K562 (cell line): ENCODE measurements at regions not wholly inside any gene's neighbourhood (a gene's known extent, or its start where the extent isn't known, plus 50 kb on each side); places are given as distances from the start of the nearest gene placed in this dataset.

Experiments
- ATAC-seq: fragments of 200-7000 bp; cut with Tn5 transposase; 3 replicates; pipeline ENCODE4 v1.9.1; 2020; ENCODE audit warnings: moderate library complexity
- BruUV-seq: library from RNA; stranded (reverse); fragments of 400-500 nt; replicated peaks from 2 replicates; lab custom pipeline; 2021; lab: Mats Ljungman, UMichigan
- CTCF ChIA-PET: fragments of 300-600 bp; formaldehyde crosslinking; extraction: SDS; loops from one replicate; lab custom pipeline; 2021; ENCODE audit warnings: low intra/inter-chr PET ratio; lab: Yijun Ruan, JAX
- POLR2A ChIA-PET: fragments of 300-600, 350-650 bp; sonication (Branson Sonifier 250); formaldehyde crosslinking; extraction: SDS; loops from one replicate; lab custom pipeline; 2021; ENCODE audit warnings: antibody characterized with exemption, inconsistent platforms; lab: Yijun Ruan, JAX
- DNase-seq, 4 experiments: peaks; one replicate each; pipeline versions ENCODE4 v3.0.0 to v3.0.0-alpha.2; 2011 to 2018; ENCODE audit warnings: low spot score in 3 of 4, mixed read lengths in 3 of 4; ENCODE audit errors: extremely low read depth in 1 of 4
- FAIRE-seq: peaks from 2 replicates; lab custom pipeline; 2011; peaks lifted over from hg19 to GRCh38; lab: Jason Lieb, UNC
- H2AFZ ChIP-seq: 2 replicates; pipeline ENCODE4 v1.6.0; 2011; ENCODE audit warnings: low read depth, low read length, control low read depth, inconsistent platforms
- H3K27ac ChIP-seq: fragments of 200-600 bp; 3 replicates; pipeline ENCODE4 v1.8.0; 2011; ENCODE audit warnings: low read depth, mild to moderate bottlenecking, control low read depth, inconsistent platforms, low read length, moderate library complexity, mixed read lengths; ENCODE audit errors: extremely low read depth
- H3K27me3 ChIP-seq, 2 experiments: fragments of 300-600 bp in 1 of 2; 2 replicates in 1 of 2; 3 replicates in 1 of 2; pipeline versions ENCODE4 v1.6.0 to v1.8.0; 2011; ENCODE audit warnings: inconsistent platforms in 2 of 2, low read length in 2 of 2, mild to moderate bottlenecking in 1 of 2, mixed read lengths in 1 of 2, moderate library complexity in 1 of 2; ENCODE audit not compliant: control insufficient read depth in 2 of 2, insufficient read depth in 2 of 2
- H3K36me3 ChIP-seq: fragments of 300-600 bp; 3 replicates; pipeline ENCODE4 v1.8.0; 2011; ENCODE audit warnings: mild to moderate bottlenecking, low read length, inconsistent platforms; ENCODE audit not compliant: control insufficient read depth, insufficient read depth
- H3K4me1 ChIP-seq, 2 experiments: fragments of 200-600 bp in 1 of 2; replicated peaks in 1 of 2; 2 replicates in 1 of 2; 3 replicates in 1 of 2; pipeline versions ENCODE4 v1.5.1 to v1.8.0; 2011; ENCODE audit warnings: inconsistent platforms in 2 of 2, low read length in 2 of 2, mild to moderate bottlenecking in 1 of 2, mixed read lengths in 1 of 2, moderate library complexity in 1 of 2; ENCODE audit not compliant: control insufficient read depth in 2 of 2, insufficient read depth in 2 of 2
- H3K4me2 ChIP-seq: 2 replicates; pipeline ENCODE4 v1.6.1; 2011; ENCODE audit warnings: low read length, control low read depth, inconsistent platforms, mixed read lengths; ENCODE audit not compliant: insufficient read depth
- H3K4me3 ChIP-seq: fragments of 200-600 bp; sonication (generic), shearing (Covaris generic); 2 replicates; pipeline ENCODE4 v1.5.1; 2016; ENCODE audit warnings: control low read depth, inconsistent platforms
- H3K79me2 ChIP-seq: fragments of 200-600 bp; 3 replicates; pipeline ENCODE4 v1.8.0; 2011; ENCODE audit warnings: low read length, inconsistent platforms; ENCODE audit not compliant: control insufficient read depth, insufficient read depth
- H3K9ac ChIP-seq, 2 experiments: 2 replicates each; pipeline versions ENCODE4 v1.6.0 to v1.6.1; 2011; ENCODE audit warnings: low read depth in 2 of 2, low read length in 2 of 2, control low read depth in 1 of 2, inconsistent platforms in 1 of 2, mild to moderate bottlenecking in 1 of 2, mixed read lengths in 1 of 2; ENCODE audit not compliant: insufficient read depth in 1 of 2
- H3K9me1 ChIP-seq: one replicate; pipeline ENCODE4 v1.6.0; 2011; ENCODE audit warnings: inconsistent platforms, mild to moderate bottlenecking, low read length, moderate library complexity; ENCODE audit not compliant: control insufficient read depth, insufficient read depth
- H3K9me3 ChIP-seq: replicated peaks from 2 replicates; pipeline ENCODE4 v1.5.1; 2011; ENCODE audit warnings: low read depth, low read length, inconsistent platforms; ENCODE audit not compliant: control insufficient read depth, insufficient read depth
- H4K20me1 ChIP-seq: replicated peaks from 2 replicates; pipeline ENCODE4 v1.6.1; 2011; ENCODE audit warnings: low read length, inconsistent platforms, mixed read lengths; ENCODE audit not compliant: control insufficient read depth, insufficient read depth
- ATF1 ChIP-seq, 2 experiments: fragments of 450-650 bp in 1 of 2; IDR thresholded peaks; 2 replicates each; pipeline ENCODE4 v1.6.1; 2016; ENCODE audit warnings: missing compliant biosample characterization in 1 of 2, missing genetic modification characterization in 1 of 2
- BRCA1 ChIP-seq, 2 experiments: fragments of 450-650 bp in 1 of 2; sonication (generic) in 1 of 2; formaldehyde crosslinking in 1 of 2; IDR thresholded peaks; 2 replicates each; pipeline versions ENCODE4 v1.5.0 to v1.6.1; 2017 to 2020; ENCODE audit warnings: mild to moderate bottlenecking in 1 of 2, missing genetic modification reagents in 1 of 2
- BRD4 ChIP-seq: fragments of 200-600 bp; sonication (generic); IDR thresholded peaks from 2 replicates; pipeline ENCODE4 v1.6.1; 2017; ENCODE audit warnings: inconsistent platforms
- CREBBP ChIP-seq: IDR thresholded peaks from one replicate; pipeline ENCODE4 v1.6.1; 2012; ENCODE audit warnings: low read depth, mild to moderate bottlenecking, control low read depth, inconsistent platforms, low read length
- DDX20 ChIP-seq: fragments of 450-650 bp; IDR thresholded peaks from 2 replicates; pipeline ENCODE4 v1.6.1; 2016; ENCODE audit warnings: missing genetic modification characterization, low read depth, mild to moderate bottlenecking, missing compliant biosample characterization, moderate library complexity
- GTF2A2 ChIP-seq: IDR thresholded peaks from 2 replicates; pipeline ENCODE4 v1.6.1; 2016; ENCODE audit warnings: mild to moderate bottlenecking, missing genetic modification characterization, missing compliant biosample characterization
- KDM2B ChIP-seq: fragments of 250-450 bp; sonication (Bioruptor Pico); IDR thresholded peaks from 2 replicates; pipeline ENCODE4 v1.8.0; 2021; ENCODE audit warnings: mild to moderate bottlenecking, moderate library complexity
- KLF10 ChIP-seq: fragments of 250-450 bp; sonication (Bioruptor Pico); IDR thresholded peaks from 2 replicates; pipeline ENCODE4 v1.6.1; 2021; ENCODE audit warnings: matching md5 sums
- MAFK ChIP-seq: IDR thresholded peaks from 2 replicates; pipeline ENCODE4 v1.6.1; 2011; ENCODE audit warnings: low read length, improper control_type of control experiment
- MXD1 ChIP-seq: fragments of 250-450 bp; sonication (Bioruptor Pico); IDR thresholded peaks from 2 replicates; pipeline ENCODE4 v1.8.0; 2021; ENCODE audit warnings: borderline replicate concordance, mild to moderate bottlenecking, moderate library complexity; ENCODE audit not compliant: poor library complexity, severe bottlenecking
- MYC ChIP-seq, 2 experiments: fragments of 250-450 bp in 1 of 2; sonication (Bioruptor Pico) in 1 of 2; IDR thresholded peaks; 2 replicates each; pipeline versions ENCODE4 v1.5.1 to v1.6.1; 2012 to 2021; ENCODE audit warnings: low read depth in 2 of 2, borderline replicate concordance in 1 of 2, improper control_type of control experiment in 1 of 2, low read length in 1 of 2, mild to moderate bottlenecking in 1 of 2, moderate library complexity in 1 of 2
- PML ChIP-seq: IDR thresholded peaks from 2 replicates; pipeline ENCODE4 v1.6.1; 2012; ENCODE audit warnings: low read length, inconsistent platforms
- PREB ChIP-seq: sonication (generic); formaldehyde crosslinking; IDR thresholded peaks from 2 replicates; pipeline ENCODE4 v1.8.1; 2023; ENCODE audit warnings: mild to moderate bottlenecking, missing genetic modification reagents
- RFX7 ChIP-seq: fragments of 250-450 bp; sonication (Bioruptor Pico); IDR thresholded peaks from 2 replicates; pipeline ENCODE4 v1.5.1; 2021; ENCODE audit warnings: mild to moderate bottlenecking
- SP2 ChIP-seq: IDR thresholded peaks from 2 replicates; pipeline ENCODE4 v1.6.1; 2011; ENCODE audit warnings: mild to moderate bottlenecking, low read depth, low read length, moderate library complexity; ENCODE audit not compliant: poor library complexity, severe bottlenecking; ENCODE audit errors: extremely low read depth
- SRSF1 ChIP-seq: fragments of 200-400 bp; formaldehyde crosslinking; IDR thresholded peaks from 2 replicates; pipeline ENCODE4 v1.6.1; 2017; ENCODE audit warnings: mild to moderate bottlenecking, low read depth, low read length, moderate library complexity
- WGBS: fragments of 100-300 bp; shearing (Covaris generic); methylation state at CpG from one replicate; pipeline ENCODE4 v1.1.6; 2016; ENCODE audit warnings: low coverage, mixed read lengths; ENCODE audit not compliant: insufficient coverage; ENCODE audit errors: missing lambda C conversion rate; 5-methylcytosine and 5-hydroxymethylcytosine counted together
- in situ Hi-C: fragments of 300-500 bp; cut with MboI; formaldehyde crosslinking; loops from 4 replicates; pipeline ENCODE4 v1.15.0; 2018; ENCODE audit warnings: inconsistent platforms, mixed read lengths
- intact Hi-C: fragments of 100-400 bp; cut with micrococcal nuclease; formaldehyde crosslinking; loops from 2 replicates; pipeline ENCODE4 v1.14.2; 2022
- TF ChIP-seq, protein P1 (sequence below): fragments of 450-650 bp; formaldehyde crosslinking; IDR thresholded peaks from 2 replicates; pipeline ENCODE4 v1.4.0; 2022; ENCODE audit warnings: mild to moderate bottlenecking, moderate library complexity
- TF ChIP-seq, protein P2 (sequence below): fragments of 150-350 bp; conservative IDR thresholded peaks from 2 replicates; pipeline ENCODE4 v1.6.1; 2014; ENCODE audit warnings: low read length

DNA sequence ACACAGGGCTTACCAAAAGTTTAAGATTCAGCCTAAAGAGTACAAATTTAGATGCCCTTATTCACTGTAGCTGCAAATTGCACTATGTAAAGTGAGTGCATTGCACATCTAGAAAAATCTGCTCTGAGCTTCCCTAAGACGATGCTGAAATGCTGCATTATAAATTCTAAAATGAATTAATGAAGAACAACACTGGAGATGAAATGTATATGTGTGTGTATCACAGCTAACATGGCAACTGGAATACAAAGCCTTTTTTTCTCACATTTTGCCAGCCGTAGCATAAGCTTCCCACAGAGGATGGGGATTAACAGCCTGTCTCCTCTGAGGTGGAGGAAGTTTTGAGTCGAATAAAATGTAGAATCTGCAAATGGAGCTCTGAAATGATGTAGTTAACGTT is 338.3 kb upstream of the ZEB2 start:
- no TSS peak for BruUV-seq
- in situ Hi-C loops (no loop called here), intact Hi-C loops (no loop called here)
- 38% methylated on average over 4 of the region's 4 CpGs for WGBS
- Histone ChIP-seq H4K20me1 (no peaks in the 10 kb centered on the region), H3K9ac (no peak overlapping the region), H3K9me1 (no peaks in the 10 kb centered on the region), H3K4me1 (no peaks in the 10 kb centered on the region), H3K36me3 (no peaks in the 10 kb centered on the region), H3K9me3 (no peaks in the 10 kb centered on the region; the same call in 1 of the 2 replicates), H2AFZ (no peak overlapping the region), H3K27me3 (no peaks in the 10 kb centered on the region), H3K4me3 (no peak overlapping the region), H3K79me2 (no peaks in the 10 kb centered on the region), H3K27ac (no peak overlapping the region), H3K4me2 (no peak overlapping the region)
- FAIRE-seq: no peak
- ChIA-PET POLR2A (interaction anchor here (0.5 to 1.2 kb wide), 2 partner anchors 10 to 380 kb away, joined by 3 to 4 read pairs; no protein-coding TSS in a partner anchor), CTCF (no interaction called here)
- no peak for DNase-seq
- TF ChIP-seq MAFK: no peak
- TF ChIP-seq MXD1 (CRISPR knock-in tag): no peak
- TF ChIP-seq GTF2A2 (tag): no peak
- no peak for TF ChIP-seq BRD4
- TF ChIP-seq KLF10 (CRISPR knock-in tag): no peak
- no peak for TF ChIP-seq SP2
- TF ChIP-seq, protein P1, sequence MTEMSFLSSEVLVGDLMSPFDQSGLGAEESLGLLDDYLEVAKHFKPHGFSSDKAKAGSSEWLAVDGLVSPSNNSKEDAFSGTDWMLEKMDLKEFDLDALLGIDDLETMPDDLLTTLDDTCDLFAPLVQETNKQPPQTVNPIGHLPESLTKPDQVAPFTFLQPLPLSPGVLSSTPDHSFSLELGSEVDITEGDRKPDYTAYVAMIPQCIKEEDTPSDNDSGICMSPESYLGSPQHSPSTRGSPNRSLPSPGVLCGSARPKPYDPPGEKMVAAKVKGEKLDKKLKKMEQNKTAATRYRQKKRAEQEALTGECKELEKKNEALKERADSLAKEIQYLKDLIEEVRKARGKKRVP (CRISPR knock-in tag): no peak
- TF ChIP-seq RFX7 (CRISPR knock-in tag): no peak
- no peak for TF ChIP-seq ATF1 (CRISPR knock-in tag; IDR thresholded peaks at IDR 0.05)
- no peak for TF ChIP-seq ATF1 (tag; IDR thresholded peaks at IDR 0.05)
- no peak for TF ChIP-seq KDM2B (CRISPR knock-in tag)
- TF ChIP-seq MYC (IDR thresholded peaks at IDR 0.05; ENCODE audit: low read depth, low read length): no peak
- no peak for TF ChIP-seq MYC (CRISPR knock-in tag; IDR thresholded peaks at IDR 0.05; ENCODE audit: borderline replicate concordance, low read depth)
- TF ChIP-seq, protein P2, sequence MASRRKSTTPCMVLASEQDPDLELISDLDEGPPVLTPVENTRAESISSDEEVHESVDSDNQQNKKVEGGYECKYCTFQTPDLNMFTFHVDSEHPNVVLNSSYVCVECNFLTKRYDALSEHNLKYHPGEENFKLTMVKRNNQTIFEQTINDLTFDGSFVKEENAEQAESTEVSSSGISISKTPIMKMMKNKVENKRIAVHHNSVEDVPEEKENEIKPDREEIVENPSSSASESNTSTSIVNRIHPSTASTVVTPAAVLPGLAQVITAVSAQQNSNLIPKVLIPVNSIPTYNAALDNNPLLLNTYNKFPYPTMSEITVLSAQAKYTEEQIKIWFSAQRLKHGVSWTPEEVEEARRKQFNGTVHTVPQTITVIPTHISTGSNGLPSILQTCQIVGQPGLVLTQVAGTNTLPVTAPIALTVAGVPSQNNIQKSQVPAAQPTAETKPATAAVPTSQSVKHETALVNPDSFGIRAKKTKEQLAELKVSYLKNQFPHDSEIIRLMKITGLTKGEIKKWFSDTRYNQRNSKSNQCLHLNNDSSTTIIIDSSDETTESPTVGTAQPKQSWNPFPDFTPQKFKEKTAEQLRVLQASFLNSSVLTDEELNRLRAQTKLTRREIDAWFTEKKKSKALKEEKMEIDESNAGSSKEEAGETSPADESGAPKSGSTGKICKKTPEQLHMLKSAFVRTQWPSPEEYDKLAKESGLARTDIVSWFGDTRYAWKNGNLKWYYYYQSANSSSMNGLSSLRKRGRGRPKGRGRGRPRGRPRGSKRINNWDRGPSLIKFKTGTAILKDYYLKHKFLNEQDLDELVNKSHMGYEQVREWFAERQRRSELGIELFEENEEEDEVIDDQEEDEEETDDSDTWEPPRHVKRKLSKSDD: no peak
- TF ChIP-seq PML: no peak
- no peak for TF ChIP-seq DDX20 (tag)
- no peak for TF ChIP-seq SRSF1
- no peak for TF ChIP-seq BRCA1 (IDR thresholded peaks at IDR 0.05)
- TF ChIP-seq BRCA1 (CRISPR knock-in tag; IDR thresholded peaks at IDR 0.05): no peak
- no peak for TF ChIP-seq PREB (CRISPR knock-in tag)
- no peak for TF ChIP-seq CREBBP
- no peak for ATAC-seq
